ENCODE measurements at regions not wholly inside any gene's neighbourhood (a gene's known extent, or its start where the extent isn't known, plus 50 kb on each side); places are given as distances from the start of the nearest gene placed in this dataset.
"Not testable (repeated sequence)": the region's sequence is repeated elsewhere in the genome, so short reads cannot be mapped to it uniquely, and the experiment has no call there.

- TF ChIP-seq CTCF (IDR thresholded peaks at IDR 0.05; ENCODE audit: poor library complexity); EZH2phosphoT487 (IDR thresholded peaks at IDR 0.05; ENCODE audit: low read depth, severe bottlenecking, unreplicated experiment): not testable (repeated sequence)
These were observed 74.4 kb downstream of the CBLN4 start for GRCh38 chr20:55930876-55931275.
